Testis (tissue), 2 donors: ENCODE measurements at regions not wholly inside any gene's neighbourhood (a gene's known extent, or its start where the extent isn't known, plus 50 kb on each side); places are given as distances from the start of the nearest gene placed in this dataset.
"Not testable (repeated sequence)": the region's sequence is repeated elsewhere in the genome, so short reads cannot be mapped to it uniquely, and the experiment has no call there.

ENCODE experiments used
- POLR2A ChIP-seq: fragments of 450-650 bp; IDR thresholded peaks from one replicate; pipeline ENCODE4 v1.6.1; 2017; ENCODE audit warnings: antibody characterized with exemption, mild to moderate bottlenecking, moderate library complexity
- TF ChIP-seq, protein P1 (sequence below), 3 experiments: fragments of 450-650 bp in 2 of 3; fragments of 200-600 bp in 1 of 3; sonication (generic) in 1 of 3; IDR thresholded peaks; one replicate each; pipeline ENCODE4 v1.5.1; 2016 to 2019; ENCODE audit warnings: antibody characterized with exemption in 3 of 3, mild to moderate bottlenecking in 2 of 3, moderate library complexity in 1 of 3

- TF ChIP-seq POLR2A, result not testable (repeated sequence)
- TF ChIP-seq, protein P1, sequence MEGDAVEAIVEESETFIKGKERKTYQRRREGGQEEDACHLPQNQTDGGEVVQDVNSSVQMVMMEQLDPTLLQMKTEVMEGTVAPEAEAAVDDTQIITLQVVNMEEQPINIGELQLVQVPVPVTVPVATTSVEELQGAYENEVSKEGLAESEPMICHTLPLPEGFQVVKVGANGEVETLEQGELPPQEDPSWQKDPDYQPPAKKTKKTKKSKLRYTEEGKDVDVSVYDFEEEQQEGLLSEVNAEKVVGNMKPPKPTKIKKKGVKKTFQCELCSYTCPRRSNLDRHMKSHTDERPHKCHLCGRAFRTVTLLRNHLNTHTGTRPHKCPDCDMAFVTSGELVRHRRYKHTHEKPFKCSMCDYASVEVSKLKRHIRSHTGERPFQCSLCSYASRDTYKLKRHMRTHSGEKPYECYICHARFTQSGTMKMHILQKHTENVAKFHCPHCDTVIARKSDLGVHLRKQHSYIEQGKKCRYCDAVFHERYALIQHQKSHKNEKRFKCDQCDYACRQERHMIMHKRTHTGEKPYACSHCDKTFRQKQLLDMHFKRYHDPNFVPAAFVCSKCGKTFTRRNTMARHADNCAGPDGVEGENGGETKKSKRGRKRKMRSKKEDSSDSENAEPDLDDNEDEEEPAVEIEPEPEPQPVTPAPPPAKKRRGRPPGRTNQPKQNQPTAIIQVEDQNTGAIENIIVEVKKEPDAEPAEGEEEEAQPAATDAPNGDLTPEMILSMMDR (IDR thresholded peaks at IDR 0.05), result not testable (repeated sequence)
Observed at GRCh38 chr13:54422946-54423345, 1394.3 kb downstream of the OLFM4 start.
